Neutrophil (primary cell): ENCODE measurements at regions not wholly inside any gene's neighbourhood (a gene's known extent, or its start where the extent isn't known, plus 50 kb on each side); places are given as distances from the start of the nearest gene placed in this dataset.

Experiments
- H3K27ac ChIP-seq: fragments of 200-600 bp; sonication (generic); 2 replicates; pipeline ENCODE4 v1.5.1; 2016; ENCODE audit warnings: mild to moderate bottlenecking, moderate library complexity
- H3K27me3 ChIP-seq: fragments of 200-600 bp; sonication (generic); 2 replicates; pipeline ENCODE4 v1.6.0; 2016; ENCODE audit warnings: mild to moderate bottlenecking
- H3K36me3 ChIP-seq: fragments of 200-600 bp; sonication (generic); 2 replicates; pipeline ENCODE4 v1.5.1; 2017
- H3K4me1 ChIP-seq, 2 experiments: fragments of 200-600 bp in 1 of 2; sonication (generic) in 1 of 2; 1 replicate in 1 of 2; 2 replicates in 1 of 2; pipeline versions ENCODE4 v1.5.1 to v1.6.1; 2013 to 2016; ENCODE audit warnings: low read depth in 1 of 2, low read length in 1 of 2, mild to moderate bottlenecking in 1 of 2, moderate library complexity in 1 of 2; ENCODE audit not compliant: control insufficient read depth in 1 of 2, insufficient read depth in 1 of 2
- H3K4me3 ChIP-seq, 2 experiments: fragments of 200-600 bp in 1 of 2; sonication (generic) in 1 of 2; 1 replicate in 1 of 2; 2 replicates in 1 of 2; pipeline ENCODE4 v1.5.1; 2013 to 2016; ENCODE audit warnings: low read depth in 1 of 2, low read length in 1 of 2, mild to moderate bottlenecking in 1 of 2, moderate library complexity in 1 of 2
- H3K9me3 ChIP-seq: fragments of 200-600 bp; sonication (generic); 2 replicates; pipeline ENCODE4 v1.5.1; 2016
- CTCF ChIP-seq: fragments of 200-600 bp; sonication (generic); IDR thresholded peaks from 2 replicates; pipeline ENCODE4 v1.5.1; 2016; ENCODE audit warnings: antibody characterized with exemption

- Histone ChIP-seq H3K4me3 (no peak overlapping the region), H3K4me1 (no peaks in the 10 kb centered on the region), H3K36me3 (no peaks in the 10 kb centered on the region), H3K9me3 (no peaks in the 10 kb centered on the region), H3K27ac (no peak overlapping the region), H3K27me3 (peaks cover 15% of the 10 kb centered on the region)
- TF ChIP-seq CTCF: no peak
Observed at GRCh38 chr6:1053586-1053985, 258.3 kb upstream of the FOXQ1 start.

GRCh38 chr6:1052262-1052661 lies 259.6 kb upstream of the FOXQ1 start:
- Histone ChIP-seq H3K27ac (no peak overlapping the region), H3K27me3 (peaks cover 28% of the 10 kb centered on the region), H3K36me3 (no peaks in the 10 kb centered on the region), H3K4me3 (no peak overlapping the region), H3K4me1 (no peaks in the 10 kb centered on the region), H3K9me3 (no peaks in the 10 kb centered on the region)
- no peak for TF ChIP-seq CTCF

- no peaks in the 10 kb centered on the region for H3K9me3 ChIP-seq
- H3K4me3 ChIP-seq: no peak overlapping the region
- peaks cover 37% of the 10 kb centered on the region for H3K27me3 ChIP-seq
- TF ChIP-seq CTCF: no peak
- no peaks in the 10 kb centered on the region for H3K36me3 ChIP-seq
- H3K27ac ChIP-seq: no peak overlapping the region
- no peaks in the 10 kb centered on the region for H3K4me1 ChIP-seq
Observed at GRCh38 chr6:1049900-1050299, 262.0 kb upstream of the FOXQ1 start.

GRCh38 chr6:1049170-1049569 lies 262.7 kb upstream of the FOXQ1 start:
- Histone ChIP-seq H3K27me3 (peaks cover 43% of the 10 kb centered on the region), H3K9me3 (no peaks in the 10 kb centered on the region), H3K36me3 (no peaks in the 10 kb centered on the region), H3K4me3 (no peak overlapping the region), H3K27ac (no peak overlapping the region), H3K4me1 (no peaks in the 10 kb centered on the region)
- no peak for TF ChIP-seq CTCF

- H3K27ac ChIP-seq: no peak overlapping the region
- H3K4me1 ChIP-seq: no peaks in the 10 kb centered on the region
- no peak overlapping the region for H3K4me3 ChIP-seq
- H3K36me3 ChIP-seq: no peaks in the 10 kb centered on the region
- H3K9me3 ChIP-seq: no peaks in the 10 kb centered on the region
- peaks cover 54% of the 10 kb centered on the region for H3K27me3 ChIP-seq
- no peak for TF ChIP-seq CTCF
Observed at GRCh38 chr6:1047981-1048541, 263.8 kb upstream of the FOXQ1 start.

- Histone ChIP-seq H3K4me3 (no peak overlapping the region), H3K27me3 (peaks cover 56% of the 10 kb centered on the region), H3K36me3 (no peaks in the 10 kb centered on the region), H3K27ac (no peak overlapping the region), H3K9me3 (no peaks in the 10 kb centered on the region), H3K4me1 (no peaks in the 10 kb centered on the region)
- TF ChIP-seq CTCF: no peak
Observed at GRCh38 chr6:1045239-1045638, 266.7 kb upstream of the FOXQ1 start.
